ENCODE measurements at regions not wholly inside any gene's neighbourhood (a gene's known extent, or its start where the extent isn't known, plus 50 kb on each side); places are given as distances from the start of the nearest gene placed in this dataset.

DNA sequence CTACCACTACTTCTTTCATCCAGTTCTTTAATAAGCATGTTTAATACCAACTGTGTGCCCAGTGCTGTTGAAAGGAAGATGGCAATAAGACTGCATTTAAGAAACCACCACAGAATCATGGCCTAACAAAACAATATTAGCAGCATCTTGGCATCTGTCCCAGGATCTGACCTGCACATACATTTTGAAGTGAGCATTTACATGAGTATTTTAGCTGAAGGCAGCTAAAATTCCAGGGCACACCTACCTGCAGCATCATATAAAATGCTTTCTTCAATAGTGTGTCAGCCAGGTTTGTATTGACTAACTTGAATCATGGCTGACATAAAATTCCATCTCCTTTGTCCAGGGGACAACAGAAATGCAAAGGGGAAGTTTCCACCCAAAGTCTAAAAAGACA is 65.0 kb upstream of the ARHGAP5 start:
- Histone ChIP-seq H3K27ac (replicated peaks) (no peak overlapping the region), H3K27me3 (ENCODE audit: low read depth) (no peaks in the 10 kb centered on the region), H3K4me3 (no peak overlapping the region), H3K4me1 (peaks cover 53% of the 10 kb centered on the region), H3K36me3 (no peaks in the 10 kb centered on the region), H3K9me3 (replicated peaks) (no peaks in the 10 kb centered on the region)
- TF ChIP-seq, protein P1, sequence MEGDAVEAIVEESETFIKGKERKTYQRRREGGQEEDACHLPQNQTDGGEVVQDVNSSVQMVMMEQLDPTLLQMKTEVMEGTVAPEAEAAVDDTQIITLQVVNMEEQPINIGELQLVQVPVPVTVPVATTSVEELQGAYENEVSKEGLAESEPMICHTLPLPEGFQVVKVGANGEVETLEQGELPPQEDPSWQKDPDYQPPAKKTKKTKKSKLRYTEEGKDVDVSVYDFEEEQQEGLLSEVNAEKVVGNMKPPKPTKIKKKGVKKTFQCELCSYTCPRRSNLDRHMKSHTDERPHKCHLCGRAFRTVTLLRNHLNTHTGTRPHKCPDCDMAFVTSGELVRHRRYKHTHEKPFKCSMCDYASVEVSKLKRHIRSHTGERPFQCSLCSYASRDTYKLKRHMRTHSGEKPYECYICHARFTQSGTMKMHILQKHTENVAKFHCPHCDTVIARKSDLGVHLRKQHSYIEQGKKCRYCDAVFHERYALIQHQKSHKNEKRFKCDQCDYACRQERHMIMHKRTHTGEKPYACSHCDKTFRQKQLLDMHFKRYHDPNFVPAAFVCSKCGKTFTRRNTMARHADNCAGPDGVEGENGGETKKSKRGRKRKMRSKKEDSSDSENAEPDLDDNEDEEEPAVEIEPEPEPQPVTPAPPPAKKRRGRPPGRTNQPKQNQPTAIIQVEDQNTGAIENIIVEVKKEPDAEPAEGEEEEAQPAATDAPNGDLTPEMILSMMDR (IDR thresholded peaks at IDR 0.05; ENCODE audit: borderline replicate concordance) = no peak
- DNase-seq = no peak
- intact Hi-C loops (cut with micrococcal nuclease) = no loop called here

DNA sequence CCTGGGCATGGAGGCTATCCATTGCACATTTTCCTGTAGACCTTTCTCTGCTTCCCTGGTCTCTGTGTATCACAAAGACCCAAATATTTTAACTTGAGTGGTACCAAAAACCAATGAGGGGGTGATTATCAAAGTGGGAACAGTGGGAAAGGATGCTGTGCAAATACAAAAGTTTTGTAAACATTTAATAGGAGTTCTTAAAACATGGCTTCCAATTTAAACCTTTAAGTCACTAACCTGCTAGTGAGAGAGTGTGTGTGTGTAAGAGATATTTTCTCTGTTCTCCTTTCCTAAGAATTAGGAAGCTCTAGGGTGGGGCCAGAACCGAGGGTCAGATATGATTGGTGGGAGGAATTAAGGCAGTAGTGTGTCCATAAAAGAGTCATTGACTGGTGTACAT is 64.5 kb upstream of the ARHGAP5 start:
- Histone ChIP-seq H3K9me3 (replicated peaks) (no peaks in the 10 kb centered on the region), H3K4me3 (no peak overlapping the region), H3K4me1 (peaks cover 53% of the 10 kb centered on the region), H3K36me3 (no peaks in the 10 kb centered on the region), H3K27ac (replicated peaks) (no peak overlapping the region), H3K27me3 (ENCODE audit: low read depth) (no peaks in the 10 kb centered on the region)
- TF ChIP-seq, protein P1 (IDR thresholded peaks at IDR 0.05; ENCODE audit: borderline replicate concordance) = no peak
- no peak for DNase-seq
- intact Hi-C loops (cut with micrococcal nuclease) = no loop called here

- TF ChIP-seq, protein P1 (IDR thresholded peaks at IDR 0.05; ENCODE audit: borderline replicate concordance) = no peak
Observed at GRCh38 chr14:32013083-32013482, 64.0 kb upstream of the ARHGAP5 start.

DNA sequence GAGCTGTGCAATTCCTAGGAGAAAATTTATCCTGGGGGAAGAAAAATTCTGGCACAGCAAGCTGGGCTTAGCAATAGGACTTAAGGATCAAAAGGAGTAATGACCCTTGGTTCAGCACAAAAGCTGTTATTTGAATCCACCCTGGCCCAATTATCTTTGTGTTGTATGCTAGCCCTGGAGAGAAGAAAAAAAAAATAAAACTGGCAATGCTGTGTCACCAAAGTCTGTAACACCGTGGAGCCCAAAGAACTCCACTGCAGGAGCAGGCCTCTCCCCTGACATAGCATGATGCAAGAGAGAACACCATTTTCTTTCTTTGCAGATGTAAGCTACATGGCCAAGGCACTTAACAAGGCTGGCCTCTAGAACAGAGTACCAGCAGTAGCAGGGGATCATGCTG is 63.0 kb upstream of the ARHGAP5 start:
- Histone ChIP-seq H3K36me3 (no peaks in the 10 kb centered on the region), H3K4me1 (peaks cover 59% of the 10 kb centered on the region), H3K4me3 (no peak overlapping the region), H3K27ac (replicated peaks) (no peak overlapping the region), H3K9me3 (replicated peaks) (no peaks in the 10 kb centered on the region), H3K27me3 (ENCODE audit: low read depth) (no peaks in the 10 kb centered on the region)
- intact Hi-C loops (cut with micrococcal nuclease) = no loop called here
- DNase-seq = no peak
- TF ChIP-seq, protein P1 (IDR thresholded peaks at IDR 0.05; ENCODE audit: borderline replicate concordance) = no peak

More at GRCh38 chr14:32013083-32013482, 64.0 kb upstream of the ARHGAP5 start:
- Histone ChIP-seq H3K27ac (replicated peaks) (no peak overlapping the region), H3K4me3 (no peak overlapping the region), H3K4me1 (peaks cover 53% of the 10 kb centered on the region), H3K27me3 (ENCODE audit: low read depth) (no peaks in the 10 kb centered on the region), H3K9me3 (replicated peaks) (no peaks in the 10 kb centered on the region), H3K36me3 (no peaks in the 10 kb centered on the region)
- intact Hi-C loops (cut with micrococcal nuclease) = no loop called here
- DNase-seq = no peak

- intact Hi-C loops (cut with micrococcal nuclease) = no loop called here
- H3K27ac ChIP-seq (replicated peaks) = peak overlapping the region; percentile 10
- H3K9me3 ChIP-seq (replicated peaks) = no peaks in the 10 kb centered on the region
- H3K4me1 ChIP-seq = peaks cover 63% of the 10 kb centered on the region
- no peaks in the 10 kb centered on the region for H3K36me3 ChIP-seq
- TF ChIP-seq, protein P1 (IDR thresholded peaks at IDR 0.05; ENCODE audit: borderline replicate concordance) = no peak
- DNase-seq = no peak
- no peaks in the 10 kb centered on the region for H3K27me3 ChIP-seq (ENCODE audit: low read depth)
- no peak overlapping the region for H3K4me3 ChIP-seq
Observed at GRCh38 chr14:32014498-32014897, 62.6 kb upstream of the ARHGAP5 start.

GRCh38 chr14:32015166-32015565 is 61.9 kb upstream of the ARHGAP5 start:
- intact Hi-C loops (cut with micrococcal nuclease) = no loop called here
- TF ChIP-seq, protein P1 (IDR thresholded peaks at IDR 0.05; ENCODE audit: borderline replicate concordance) = no peak
- no peaks in the 10 kb centered on the region for H3K27me3 ChIP-seq (ENCODE audit: low read depth)
- no peak for DNase-seq
- H3K4me3 ChIP-seq = no peak overlapping the region
- H3K9me3 ChIP-seq (replicated peaks) = no peaks in the 10 kb centered on the region
- H3K36me3 ChIP-seq = no peaks in the 10 kb centered on the region
- H3K27ac ChIP-seq (replicated peaks) = peak overlapping the region; percentile 22
- peaks cover 65% of the 10 kb centered on the region for H3K4me1 ChIP-seq

All from left ventricle myocardium inferior (tissue), 1 donor.